ENCODE measurements at regions not wholly inside any gene's neighbourhood (a gene's known extent, or its start where the extent isn't known, plus 50 kb on each side); places are given as distances from the start of the nearest gene placed in this dataset.
A peak's percentile ranks its signal among the peaks of the same experiment; 100 is the strongest.
"Not testable (repeated sequence)": the region's sequence is repeated elsewhere in the genome, so short reads cannot be mapped to it uniquely, and the experiment has no call there.

- DNase-seq (ENCODE audit: low spot score): not testable (repeated sequence)
These were observed 293.7 kb upstream of the PLGLB1 start for GRCh38 chr2:87315183-87315902.

- DNase-seq (ENCODE audit: low spot score): not testable (repeated sequence)
These were observed 295.5 kb upstream of the PLGLB1 start for GRCh38 chr2:87317193-87317592.

GRCh38 chr2:87318814-87319491, 297.3 kb upstream of the PLGLB1 start:
- not testable (repeated sequence) for DNase-seq (ENCODE audit: low spot score)

- DNase-seq (ENCODE audit: low spot score): not testable (repeated sequence)
These were observed 298.1 kb upstream of the PLGLB1 start for GRCh38 chr2:87319705-87320104.

GRCh38 chr2:87321201-87321600, 299.6 kb upstream of the PLGLB1 start:
- not testable (repeated sequence) for DNase-seq (ENCODE audit: low spot score)

GRCh38 chr2:87324335-87325041, 302.8 kb upstream of the PLGLB1 start:
- not testable (repeated sequence) for DNase-seq (ENCODE audit: low spot score)

- DNase-seq (ENCODE audit: low spot score): not testable (repeated sequence)
These were observed 303.6 kb upstream of the PLGLB1 start for GRCh38 chr2:87325042-87325910.

- DNase-seq (ENCODE audit: low spot score): not testable (repeated sequence)
These were observed 304.3 kb upstream of the PLGLB1 start for GRCh38 chr2:87325911-87326294.

GRCh38 chr2:87326754-87327153, 305.1 kb upstream of the PLGLB1 start:
- not testable (repeated sequence) for DNase-seq (ENCODE audit: low spot score)

GRCh38 chr2:87327648-87328371, 306.2 kb upstream of the PLGLB1 start:
- DNase-seq (ENCODE audit: low spot score): not testable (repeated sequence)

GRCh38 chr2:87329529-87329928, 307.9 kb upstream of the PLGLB1 start:
- DNase-seq (ENCODE audit: low spot score): not testable (repeated sequence)

GRCh38 chr2:87330486-87330885, 308.8 kb upstream of the PLGLB1 start:
- not testable (repeated sequence) for DNase-seq (ENCODE audit: low spot score)

GRCh38 chr2:87331940-87332583, 310.4 kb upstream of the PLGLB1 start:
- not testable (repeated sequence) for DNase-seq (ENCODE audit: low spot score)

- not testable (repeated sequence) for DNase-seq (ENCODE audit: low spot score)
These were observed 313.2 kb upstream of the PLGLB1 start for GRCh38 chr2:87334888-87335287.

- not testable (repeated sequence) for DNase-seq (ENCODE audit: low spot score)
These were observed 317.4 kb upstream of the PLGLB1 start for GRCh38 chr2:87338998-87339397.

- DNase-seq (ENCODE audit: low spot score): peak; percentile 36
These were observed 320.0 kb upstream of the PLGLB1 start for GRCh38 chr2:87341601-87342014.

- DNase-seq (ENCODE audit: low spot score): not testable (repeated sequence)
These were observed 320.5 kb upstream of the PLGLB1 start for GRCh38 chr2:87342175-87342574.

GRCh38 chr2:87343347-87343746, 321.7 kb upstream of the PLGLB1 start:
- DNase-seq (ENCODE audit: low spot score): not testable (repeated sequence)

- DNase-seq (ENCODE audit: low spot score): not testable (repeated sequence)
These were observed 323.6 kb upstream of the PLGLB1 start for GRCh38 chr2:87345283-87345682.

GRCh38 chr2:87348556-87348955, 326.9 kb upstream of the PLGLB1 start:
- DNase-seq (ENCODE audit: low spot score): not testable (repeated sequence)
